GM23338 (cell line): ENCODE measurements at regions not wholly inside any gene's neighbourhood (a gene's known extent, or its start where the extent isn't known, plus 50 kb on each side); places are given as distances from the start of the nearest gene placed in this dataset.

Source experiments
- ATAC-seq: fragments of 200-7000 bp; cut with Tn5 transposase; 3 replicates; pipeline ENCODE4 v1.9.1; 2020
- DNase-seq: peaks from one replicate; pipeline ENCODE4 v3.0.0-alpha.2; 2015; ENCODE audit warnings: low spot score
- H2AFZ ChIP-seq: fragments of 200-600 bp; sonication (generic); 2 replicates; pipeline ENCODE4 v1.8.0; 2016; ENCODE audit warnings: antibody characterized with exemption, mild to moderate bottlenecking, moderate library complexity
- H3F3A ChIP-seq: fragments of 200-600 bp; sonication (generic); replicated peaks from 2 replicates; pipeline ENCODE4 v1.8.0; 2017; ENCODE audit warnings: antibody characterized with exemption, mixed run types, low read depth
- H3K27ac ChIP-seq: fragments of 200-600 bp; sonication (generic); 2 replicates; pipeline ENCODE4 v1.6.1; 2016; ENCODE audit warnings: low read depth
- H3K27me3 ChIP-seq: fragments of 200-600 bp; sonication (generic); 2 replicates; pipeline ENCODE4 v1.8.0; 2016; ENCODE audit warnings: mild to moderate bottlenecking, mixed run types, moderate library complexity; ENCODE audit not compliant: insufficient read depth
- H3K36me3 ChIP-seq: fragments of 200-600 bp; sonication (generic); 2 replicates; pipeline ENCODE4 v1.8.0; 2016; ENCODE audit warnings: mild to moderate bottlenecking; ENCODE audit not compliant: insufficient read depth
- H3K4me1 ChIP-seq: fragments of 200-600 bp; sonication (generic); 2 replicates; pipeline ENCODE4 v1.8.0; 2016; ENCODE audit warnings: mild to moderate bottlenecking, moderate library complexity; ENCODE audit not compliant: insufficient read depth
- H3K4me2 ChIP-seq: fragments of 200-600 bp; sonication (generic); 2 replicates; pipeline ENCODE4 v1.7.1; 2017; ENCODE audit warnings: mixed run types
- H3K4me3 ChIP-seq: fragments of 200-600 bp; sonication (generic); 2 replicates; pipeline ENCODE4 v1.6.1; 2016; ENCODE audit warnings: mixed run types
- H3K79me2 ChIP-seq: fragments of 200-600 bp; sonication (generic); replicated peaks from 2 replicates; pipeline ENCODE4 v1.8.0; 2017; ENCODE audit warnings: mild to moderate bottlenecking; ENCODE audit not compliant: insufficient read depth
- H3K9me2 ChIP-seq: fragments of 200-600 bp; sonication (generic); 2 replicates; pipeline ENCODE4 v1.8.0; 2017; ENCODE audit not compliant: insufficient read depth
- H4K20me1 ChIP-seq: fragments of 200-600 bp; sonication (generic); replicated peaks from 2 replicates; pipeline ENCODE4 v1.8.0; 2017; ENCODE audit warnings: mild to moderate bottlenecking; ENCODE audit not compliant: insufficient read depth
- H3K27ac Mint-ChIP-seq: 2 replicates; pipeline ENCODE4 v1.8.0; 2020; ENCODE audit warnings: inconsistent platforms, mild to moderate bottlenecking, moderate library complexity, mixed read lengths
- H3K27me3 Mint-ChIP-seq: 3 replicates; pipeline ENCODE4 v1.8.0; 2022; ENCODE audit warnings: low read depth, mild to moderate bottlenecking, moderate library complexity, mixed read lengths, inconsistent platforms; ENCODE audit not compliant: insufficient read depth, poor library complexity
- H3K36me3 Mint-ChIP-seq: 3 replicates; pipeline ENCODE4 v1.8.0; 2021; ENCODE audit warnings: low read depth, mild to moderate bottlenecking, inconsistent platforms, moderate library complexity, mixed read lengths
- H3K4me1 Mint-ChIP-seq: 3 replicates; pipeline ENCODE4 v1.8.0; 2020; ENCODE audit warnings: mild to moderate bottlenecking, inconsistent platforms, mixed read lengths
- H3K4me3 Mint-ChIP-seq: 3 replicates; pipeline ENCODE4 v1.8.0; 2021; ENCODE audit warnings: moderate library complexity, mild to moderate bottlenecking, inconsistent platforms, mixed read lengths
- H3K9me3 Mint-ChIP-seq: 3 replicates; pipeline ENCODE4 v1.8.0; 2020; ENCODE audit warnings: moderate library complexity, mild to moderate bottlenecking, inconsistent platforms, mixed read lengths
- CREB1 ChIP-seq: fragments of 250-450 bp; sonication (Bioruptor Pico); IDR thresholded peaks from 2 replicates; pipeline ENCODE4 v1.5.0; 2020; ENCODE audit warnings: low read depth, mild to moderate bottlenecking, moderate library complexity
- CTCF ChIP-seq, 2 experiments: fragments of 200-600 bp in 1 of 2; sonication (generic) in 1 of 2; conservative IDR thresholded peaks; 2 replicates each; pipeline versions ENCODE4 v1.5.1 to v1.6.1; 2016 to 2017; ENCODE audit warnings: antibody characterized with exemption in 2 of 2, low read depth in 2 of 2, mild to moderate bottlenecking in 2 of 2, moderate library complexity in 1 of 2
- ETS1 ChIP-seq: IDR thresholded peaks from 2 replicates; pipeline ENCODE4 v1.6.1; 2016; ENCODE audit warnings: antibody characterized with exemption
- EZH2phosphoT487 ChIP-seq: fragments of 200-600 bp; sonication (generic); IDR thresholded peaks from one replicate; pipeline ENCODE4 v1.8.1; 2018; ENCODE audit warnings: antibody characterized with exemption; ENCODE audit not compliant: unreplicated experiment
- JUNB ChIP-seq: IDR thresholded peaks from one replicate; pipeline ENCODE4 v1.6.1; 2016; ENCODE audit warnings: antibody characterized with exemption; ENCODE audit not compliant: unreplicated experiment
- NANOG ChIP-seq: IDR thresholded peaks from 2 replicates; pipeline ENCODE4 v1.6.1; 2016; ENCODE audit warnings: antibody characterized with exemption, borderline replicate concordance
- POLR2AphosphoS5 ChIP-seq: IDR thresholded peaks from 2 replicates; pipeline ENCODE4 v1.6.1; 2016; ENCODE audit warnings: antibody characterized with exemption, low read depth
- REST ChIP-seq: IDR thresholded peaks from one replicate; pipeline ENCODE4 v1.6.1; 2018; ENCODE audit warnings: antibody characterized with exemption; ENCODE audit not compliant: unreplicated experiment
- STAT1 ChIP-seq: IDR thresholded peaks from one replicate; pipeline ENCODE4 v1.6.1; 2016; ENCODE audit warnings: antibody characterized with exemption; ENCODE audit not compliant: unreplicated experiment
- ZNF114 ChIP-seq: fragments of 250-450 bp; sonication (Bioruptor Pico); IDR thresholded peaks from 2 replicates; pipeline ENCODE4 v1.5.0; 2020; ENCODE audit warnings: mild to moderate bottlenecking, moderate library complexity

DNA sequence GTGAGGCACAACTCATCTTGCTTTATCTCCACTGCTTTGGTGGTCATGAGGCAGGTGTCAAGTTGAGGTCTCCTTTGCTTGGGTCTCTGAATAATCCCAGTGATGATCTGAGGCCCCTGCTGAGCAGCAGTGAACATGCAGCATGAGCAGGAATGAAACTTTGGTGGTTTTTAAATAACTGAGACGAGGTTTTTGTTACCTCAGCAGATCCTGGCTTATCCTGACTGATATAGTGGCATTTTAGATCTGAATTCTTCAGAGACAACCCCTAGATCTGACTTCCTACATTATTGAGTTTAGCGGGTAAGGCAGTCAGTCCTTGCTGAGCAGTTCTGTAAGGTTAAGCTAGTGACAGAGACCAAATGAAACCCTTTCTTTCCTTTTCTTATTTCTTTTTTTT is 230.4 kb downstream of the ARRDC4 start (continued):
- no peak for TF ChIP-seq REST
- TF ChIP-seq NANOG = no peak
- TF ChIP-seq STAT1 = no peak
- no peak for TF ChIP-seq CREB1
- TF ChIP-seq ETS1 = no peak
- TF ChIP-seq CTCF (conservative IDR thresholded peaks at IDR 0.05; ENCODE audit: low read depth in 2 of 2) = no peak
- no peak for TF ChIP-seq POLR2AphosphoS5
- TF ChIP-seq JUNB = no peak
- TF ChIP-seq ZNF114 (CRISPR knock-in tag) = no peak

DNA sequence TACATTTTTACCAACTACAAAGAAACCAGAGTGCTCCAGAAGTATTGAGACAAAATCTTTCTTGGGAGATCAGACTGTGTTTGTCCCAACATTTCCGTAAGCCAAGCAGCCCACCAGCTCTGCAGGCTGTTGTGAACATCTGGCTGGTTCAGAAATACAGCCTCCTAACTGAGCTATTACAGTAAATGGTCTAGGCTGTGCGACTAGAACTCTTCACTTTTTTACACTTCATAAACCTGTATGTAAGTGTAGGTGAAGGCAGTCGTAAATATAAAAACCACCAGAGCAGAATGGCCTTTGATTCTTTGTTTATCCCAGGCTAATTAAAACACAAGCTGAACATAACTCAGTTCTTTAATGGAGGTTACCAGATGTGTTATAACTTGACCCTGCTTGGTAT is 235.3 kb downstream of the ARRDC4 start:
- Mint-ChIP-seq H3K36me3 (no peaks in the 10 kb centered on the region), H3K27ac (no peak overlapping the region), H3K4me1 (peaks cover 5% of the 10 kb centered on the region; the same call in 2 of the 3 replicates), H3K9me3 (peaks cover 2% of the 10 kb centered on the region; the same call in 1 of the 3 replicates), H3K4me3 (no peak overlapping the region), H3K27me3 (no peaks in the 10 kb centered on the region)
- no peaks in the 10 kb centered on the region for H3F3A ChIP-seq
- H2AFZ ChIP-seq = no peak overlapping the region
- no peaks in the 10 kb centered on the region for H3K36me3 ChIP-seq
- H3K9me2 ChIP-seq = no peaks in the 10 kb centered on the region
- no peak overlapping the region for H3K27ac ChIP-seq
- H3K79me2 ChIP-seq = no peaks in the 10 kb centered on the region
- ATAC-seq (no peak), DNase-seq (no peak)
- H3K4me3 ChIP-seq = no peak overlapping the region
- H3K4me2 ChIP-seq = no peak overlapping the region
- no peaks in the 10 kb centered on the region for H3K27me3 ChIP-seq
- no peaks in the 10 kb centered on the region for H4K20me1 ChIP-seq
- no peaks in the 10 kb centered on the region for H3K4me1 ChIP-seq
- TF ChIP-seq NANOG (no peak), CREB1 (no peak), POLR2AphosphoS5 (no peak), ETS1 (no peak), CTCF (conservative IDR thresholded peaks at IDR 0.05; ENCODE audit: low read depth in 2 of 2) (no peak), JUNB (no peak), STAT1 (no peak), REST (no peak), ZNF114 (CRISPR knock-in tag) (no peak), EZH2phosphoT487 (no peak)
